HG03159 (cell line): ENCODE measurements at regions not wholly inside any gene's neighbourhood (a gene's known extent, or its start where the extent isn't known, plus 50 kb on each side); places are given as distances from the start of the nearest gene placed in this dataset.

Source experiments
- ATAC-seq: cut with Tn5 transposase; IDR thresholded peaks from one replicate; pipeline ENCODE4 v1.9.1; 2021; ENCODE audit warnings: mild to moderate bottlenecking, moderate library complexity; ENCODE audit not compliant: unreplicated experiment

GRCh38 chr10:128902031-128902710, 564.9 kb upstream of the MGMT start:
- no peak for ATAC-seq

GRCh38 chr10:128907155-128907941, 559.7 kb upstream of the MGMT start:
- no peak for ATAC-seq

- ATAC-seq = no peak
Observed at GRCh38 chr10:128908099-128908498, 558.9 kb upstream of the MGMT start.

- ATAC-seq = no peak
Observed at GRCh38 chr10:128908499-128908898, 558.5 kb upstream of the MGMT start.

- ATAC-seq = no peak
Observed at GRCh38 chr10:128912568-128913311, 554.3 kb upstream of the MGMT start.

GRCh38 chr10:128914681-128915080, 552.4 kb upstream of the MGMT start:
- ATAC-seq = no peak

- no peak for ATAC-seq
Observed at GRCh38 chr10:128915630-128916029, 551.4 kb upstream of the MGMT start.

- no peak for ATAC-seq
Observed at GRCh38 chr10:128916383-128916782, 550.7 kb upstream of the MGMT start.

- ATAC-seq = no peak
Observed at GRCh38 chr10:128921389-128922022, 545.5 kb upstream of the MGMT start.

- no peak for ATAC-seq
Observed at GRCh38 chr10:128922172-128922571, 544.9 kb upstream of the MGMT start.

GRCh38 chr10:128922619-128923196, 544.3 kb upstream of the MGMT start:
- no peak for ATAC-seq

- ATAC-seq = no peak
Observed at GRCh38 chr10:128924918-128925317, 542.1 kb upstream of the MGMT start.

GRCh38 chr10:128926711-128927110, 540.3 kb upstream of the MGMT start:
- ATAC-seq = no peak

- ATAC-seq = no peak
Observed at GRCh38 chr10:128927497-128928161, 539.4 kb upstream of the MGMT start.

- no peak for ATAC-seq
Observed at GRCh38 chr10:128928231-128928836, 538.7 kb upstream of the MGMT start.

GRCh38 chr10:128929131-128929530, 537.9 kb upstream of the MGMT start:
- ATAC-seq = no peak

GRCh38 chr10:128929767-128930166, 537.3 kb upstream of the MGMT start:
- ATAC-seq = no peak

GRCh38 chr10:128930515-128930914, 536.5 kb upstream of the MGMT start:
- ATAC-seq = no peak

- ATAC-seq = no peak
Observed at GRCh38 chr10:128932071-128932820, 534.8 kb upstream of the MGMT start.
